MM.1S (cell line): ENCODE measurements at regions not wholly inside any gene's neighbourhood (a gene's known extent, or its start where the extent isn't known, plus 50 kb on each side); places are given as distances from the start of the nearest gene placed in this dataset.

Experiments
- DNase-seq: peaks from one replicate; pipeline ENCODE4 v3.0.0-alpha.2; 2015
- H2AFZ ChIP-seq: fragments of 300-600 bp; sonication (generic); 2 replicates; pipeline ENCODE4 v1.6.0; 2016; ENCODE audit warnings: antibody characterized with exemption, low read length
- H3F3A ChIP-seq: fragments of 300-600 bp; sonication (generic); 2 replicates; pipeline ENCODE4 v1.6.1; 2016; ENCODE audit warnings: mild to moderate bottlenecking, antibody characterized with exemption, low read length, moderate library complexity, mixed read lengths; ENCODE audit not compliant: insufficient read depth
- H3K27ac ChIP-seq: fragments of 300-600 bp; sonication (generic); 2 replicates; pipeline ENCODE4 v1.5.1; 2016; ENCODE audit warnings: mild to moderate bottlenecking, low read length
- H3K27me3 ChIP-seq: fragments of 300-600 bp; sonication (generic); replicated peaks from 2 replicates; pipeline ENCODE4 v1.6.0; 2016; ENCODE audit warnings: low read length; ENCODE audit not compliant: insufficient read depth
- H3K36me3 ChIP-seq: fragments of 300-600 bp; sonication (generic); replicated peaks from 2 replicates; pipeline ENCODE4 v1.6.1; 2016; ENCODE audit warnings: mild to moderate bottlenecking, low read length, mixed read lengths; ENCODE audit not compliant: insufficient read depth
- H3K4me1 ChIP-seq: fragments of 300-600 bp; sonication (generic); 2 replicates; pipeline ENCODE4 v1.6.1; 2016; ENCODE audit warnings: low read length, mixed read lengths
- H3K4me2 ChIP-seq: fragments of 300-600 bp; sonication (generic); 2 replicates; pipeline ENCODE4 v1.6.0; 2016; ENCODE audit warnings: low read depth, low read length
- H3K4me3 ChIP-seq: fragments of 300-600 bp; sonication (generic); 2 replicates; pipeline ENCODE4 v1.5.1; 2016; ENCODE audit warnings: low read length, mixed read lengths
- H3K79me2 ChIP-seq: fragments of 300-600 bp; sonication (generic); 2 replicates; pipeline ENCODE4 v1.6.1; 2016; ENCODE audit warnings: mixed run types, low read length, mixed read lengths
- H3K9ac ChIP-seq: fragments of 300-600 bp; sonication (generic); 2 replicates; pipeline ENCODE4 v1.6.1; 2016; ENCODE audit warnings: low read length, mixed read lengths
- H3K9me2 ChIP-seq: fragments of 300-600 bp; sonication (generic); replicated peaks from 2 replicates; pipeline ENCODE4 v1.6.1; 2016; ENCODE audit warnings: mild to moderate bottlenecking, low read length, mixed read lengths; ENCODE audit not compliant: insufficient read depth
- H3K9me3 ChIP-seq: fragments of 300-600 bp; sonication (generic); replicated peaks from 2 replicates; pipeline ENCODE4 v1.6.1; 2016; ENCODE audit warnings: mild to moderate bottlenecking, low read length, mixed read lengths; ENCODE audit not compliant: insufficient read depth
- H4K20me1 ChIP-seq: fragments of 300-600 bp; sonication (generic); 2 replicates; pipeline ENCODE4 v1.6.1; 2016; ENCODE audit warnings: mild to moderate bottlenecking, low read length, moderate library complexity, mixed read lengths; ENCODE audit not compliant: insufficient read depth
- CTCF ChIP-seq: fragments of 300-600 bp; sonication (generic); IDR thresholded peaks from 2 replicates; pipeline ENCODE4 v1.5.1; 2016; ENCODE audit warnings: antibody characterized with exemption, low read length, mixed read lengths
- EZH2 ChIP-seq: fragments of 300-600 bp; sonication (generic); optimal IDR thresholded peaks from 2 replicates; pipeline ENCODE3; 2017; ENCODE audit warnings: low read depth, mild to moderate bottlenecking, antibody characterized with exemption, low read length, mixed read lengths
- EZH2phosphoT487 ChIP-seq: fragments of 300-600 bp; sonication (generic); IDR thresholded peaks from 2 replicates; pipeline ENCODE4 v1.6.1; 2018; ENCODE audit warnings: antibody characterized with exemption, low read length

DNA sequence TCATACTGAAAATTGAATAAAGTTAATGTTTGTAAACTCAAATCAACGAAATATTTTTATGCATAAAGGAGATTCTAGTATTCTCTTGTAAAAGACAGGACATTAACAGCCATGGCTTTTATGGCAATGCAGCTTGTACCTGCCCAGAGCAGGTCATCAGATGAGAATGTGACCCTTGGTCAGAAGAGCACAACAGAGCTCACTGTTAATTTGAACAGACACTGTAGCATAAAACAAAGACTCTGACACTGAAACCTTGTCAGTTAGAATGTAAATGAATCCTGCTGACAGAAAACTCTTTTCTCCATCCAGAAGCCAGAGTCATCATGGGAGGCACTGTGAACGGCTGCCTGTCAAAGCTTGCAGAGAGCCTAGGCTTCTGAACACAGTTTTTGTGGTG is 410.6 kb downstream of the RAP2B start:
- Histone ChIP-seq H3K9ac (no peak overlapping the region), H3F3A (no peaks in the 10 kb centered on the region), H3K9me3 (no peaks in the 10 kb centered on the region), H4K20me1 (no peaks in the 10 kb centered on the region), H3K27me3 (no peaks in the 10 kb centered on the region), H3K36me3 (no peaks in the 10 kb centered on the region), H3K4me3 (no peak overlapping the region), H3K4me1 (peaks cover 12% of the 10 kb centered on the region), H3K9me2 (no peaks in the 10 kb centered on the region), H3K27ac (no peak overlapping the region), H3K79me2 (no peaks in the 10 kb centered on the region), H2AFZ (no peak overlapping the region), H3K4me2 (no peak overlapping the region)
- no peak for DNase-seq
- TF ChIP-seq EZH2 (no peak), EZH2phosphoT487 (no peak), CTCF (no peak)

- H3K79me2 ChIP-seq, result no peaks in the 10 kb centered on the region
Observed at GRCh38 chr3:153573481-153573880, 411.5 kb downstream of the RAP2B start.

DNA sequence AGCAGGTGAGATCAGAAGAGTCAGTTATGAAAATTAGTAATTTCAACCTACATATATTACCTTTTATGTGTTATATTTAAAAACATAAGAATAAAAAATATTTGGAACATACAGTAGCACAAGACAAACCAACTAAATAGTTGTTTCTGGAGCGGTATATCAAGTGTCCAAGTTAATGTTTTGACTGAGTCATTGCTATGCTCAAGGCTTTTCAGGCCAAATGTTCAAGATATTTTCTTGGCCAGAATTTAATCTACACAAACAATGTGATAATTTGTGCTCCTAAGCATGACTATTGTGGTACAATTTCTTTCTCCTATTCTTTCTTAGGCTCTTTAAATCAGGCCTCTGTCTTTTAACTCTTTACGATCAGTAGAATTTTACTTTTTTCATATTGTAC is 412.4 kb downstream of the RAP2B start:
- peaks cover 18% of the 10 kb centered on the region for H3K4me1 ChIP-seq
- no peaks in the 10 kb centered on the region for H3K79me2 ChIP-seq
- no peak for TF ChIP-seq EZH2phosphoT487
- no peak for TF ChIP-seq EZH2
- TF ChIP-seq CTCF, result no peak
- H3K4me3 ChIP-seq, result no peak overlapping the region
- DNase-seq, result no peak
- H3F3A ChIP-seq, result no peaks in the 10 kb centered on the region
- H3K27ac ChIP-seq, result no peak overlapping the region
- no peak overlapping the region for H2AFZ ChIP-seq
- no peaks in the 10 kb centered on the region for H3K9me2 ChIP-seq
- no peaks in the 10 kb centered on the region for H3K27me3 ChIP-seq
- no peak overlapping the region for H3K4me2 ChIP-seq
- no peaks in the 10 kb centered on the region for H3K36me3 ChIP-seq
- no peak overlapping the region for H3K9ac ChIP-seq
- H4K20me1 ChIP-seq, result no peaks in the 10 kb centered on the region
- H3K9me3 ChIP-seq, result no peaks in the 10 kb centered on the region

More at GRCh38 chr3:153573481-153573880, 411.5 kb downstream of the RAP2B start:
- Histone ChIP-seq H2AFZ (no peak overlapping the region), H3K27me3 (no peaks in the 10 kb centered on the region), H3K9ac (no peak overlapping the region), H3F3A (no peaks in the 10 kb centered on the region), H3K4me1 (peaks cover 18% of the 10 kb centered on the region), H3K4me3 (no peak overlapping the region), H3K9me3 (no peaks in the 10 kb centered on the region), H3K27ac (no peak overlapping the region), H3K9me2 (no peaks in the 10 kb centered on the region), H4K20me1 (no peaks in the 10 kb centered on the region), H3K4me2 (no peak overlapping the region), H3K36me3 (no peaks in the 10 kb centered on the region)
- DNase-seq, result no peak
- no peak for TF ChIP-seq EZH2phosphoT487
- no peak for TF ChIP-seq CTCF
- no peak for TF ChIP-seq EZH2
